Astrocyte of the spinal cord (primary cell): ENCODE measurements at regions not wholly inside any gene's neighbourhood (a gene's known extent, or its start where the extent isn't known, plus 50 kb on each side); places are given as distances from the start of the nearest gene placed in this dataset.

ENCODE experiments used
- DNase-seq: peaks from one replicate; pipeline ENCODE4 v3.0.0; 2011; ENCODE audit warnings: low read depth, low spot score
- H3K4me3 ChIP-seq: 2 replicates; pipeline ENCODE4 v1.5.1; 2011; ENCODE audit warnings: low read depth, mild to moderate bottlenecking, low read length, moderate library complexity
- CTCF ChIP-seq: IDR thresholded peaks from 2 replicates; pipeline ENCODE4 v1.5.1; 2012; ENCODE audit warnings: low read depth, mild to moderate bottlenecking, low read length, inconsistent platforms
- in situ Hi-C: cut with HindIII; loops from 2 replicates; pipeline ENCODE4 v1.10.0; 2017; ENCODE audit warnings: low sequenced_read_pairs

- peak; percentile 56 for TF ChIP-seq CTCF
- peak; percentile 91 for DNase-seq
- in situ Hi-C loops, result no loop called here
- no peak overlapping the region for H3K4me3 ChIP-seq
These were observed 167.3 kb downstream of the FASLG start for GRCh38 chr1:172826096-172826741.

- no peak for DNase-seq
- in situ Hi-C loops, result no loop called here
- TF ChIP-seq CTCF, result no peak
- no peak overlapping the region for H3K4me3 ChIP-seq
These were observed 168.4 kb downstream of the FASLG start for GRCh38 chr1:172827301-172827700.

GRCh38 chr1:172827841-172828240, 168.9 kb downstream of the FASLG start:
- in situ Hi-C loops, result no loop called here
- TF ChIP-seq CTCF, result no peak
- no peak overlapping the region for H3K4me3 ChIP-seq
- no peak for DNase-seq

- H3K4me3 ChIP-seq, result no peak overlapping the region
- in situ Hi-C loops, result no loop called here
- no peak for DNase-seq
- TF ChIP-seq CTCF, result no peak
These were observed 173.3 kb downstream of the FASLG start for GRCh38 chr1:172832006-172832725.

- TF ChIP-seq CTCF, result no peak
- in situ Hi-C loops, result no loop called here
- no peak for DNase-seq
- no peak overlapping the region for H3K4me3 ChIP-seq
These were observed 175.1 kb downstream of the FASLG start for GRCh38 chr1:172833954-172834353.

GRCh38 chr1:172834609-172835008, 175.7 kb downstream of the FASLG start:
- no peak for DNase-seq
- TF ChIP-seq CTCF, result no peak
- in situ Hi-C loops, result no loop called here
- no peak overlapping the region for H3K4me3 ChIP-seq
